HepG2 (cell line): ENCODE measurements at regions not wholly inside any gene's neighbourhood (a gene's known extent, or its start where the extent isn't known, plus 50 kb on each side); places are given as distances from the start of the nearest gene placed in this dataset.

ENCODE experiments used
- ATAC-seq: fragments of 200-7000 bp; cut with Tn5 transposase; 3 replicates; pipeline ENCODE4 v1.9.1; 2020; ENCODE audit warnings: mild to moderate bottlenecking, moderate library complexity
- BruUV-seq: library from RNA; stranded (reverse); fragments of 400-500 nt; replicated peaks from 2 replicates; lab custom pipeline; 2021; lab: Mats Ljungman, UMichigan
- CTCF ChIA-PET: fragments of 300-600 bp; formaldehyde crosslinking; extraction: SDS; loops from one replicate; lab custom pipeline; 2021; ENCODE audit warnings: low total read pairs, inconsistent platforms, low intra/inter-chr PET ratio; lab: Yijun Ruan, JAX
- POLR2A ChIA-PET: fragments of 350-600 bp; sonication (Branson Sonifier 250); formaldehyde crosslinking; loops from one replicate; lab custom pipeline; 2020; ENCODE audit warnings: antibody characterized with exemption, inconsistent platforms; lab: Yijun Ruan, JAX
- DNase-seq: peaks from one replicate; pipeline ENCODE4 v3.0.0-alpha.2; 2015; ENCODE audit warnings: low spot score
- FAIRE-seq: peaks from 3 replicates; lab custom pipeline; 2011; peaks lifted over from hg19 to GRCh38; lab: Jason Lieb, UNC
- H2AFZ ChIP-seq: one replicate; pipeline ENCODE4 v1.6.1; 2011; ENCODE audit warnings: low read length, inconsistent platforms
- H3K27ac ChIP-seq: fragments of 300-600 bp; 3 replicates; pipeline ENCODE4 v1.8.0; 2011; ENCODE audit warnings: mixed run types, mild to moderate bottlenecking, mixed read lengths, low read length, inconsistent platforms; ENCODE audit not compliant: insufficient read depth; ENCODE audit errors: extremely low read length
- H3K27me3 ChIP-seq, 2 experiments: fragments of 200-600 bp in 1 of 2; 2 replicates in 1 of 2; 3 replicates in 1 of 2; pipeline versions ENCODE4 v1.6.0 to v1.8.0; 2011; ENCODE audit warnings: low read length in 2 of 2, mild to moderate bottlenecking in 2 of 2, moderate library complexity in 2 of 2, inconsistent platforms in 1 of 2; ENCODE audit not compliant: insufficient read depth in 2 of 2, control insufficient read depth in 1 of 2
- H3K36me3 ChIP-seq, 2 experiments: fragments of 200-600 bp in 1 of 2; replicated peaks in 1 of 2; 2 replicates in 1 of 2; 3 replicates in 1 of 2; pipeline versions ENCODE4 v1.5.1 to v1.8.0; 2011; ENCODE audit warnings: low read length in 2 of 2, inconsistent platforms in 1 of 2; ENCODE audit not compliant: insufficient read depth in 2 of 2, control insufficient read depth in 1 of 2
- H3K4me1 ChIP-seq: 2 replicates; pipeline ENCODE4 v1.5.1; 2012; ENCODE audit warnings: low read length, inconsistent platforms; ENCODE audit not compliant: insufficient read depth
- H3K4me2 ChIP-seq: 2 replicates; pipeline ENCODE4 v1.6.0; 2011; ENCODE audit warnings: low read depth, low read length, inconsistent platforms
- H3K4me3 ChIP-seq, 3 experiments: fragments of 200-600 bp in 1 of 3; sonication (generic), shearing (Covaris generic) in 1 of 3; replicated peaks in 1 of 3; 2 replicates each; pipeline ENCODE4 v1.5.1; 2011 to 2016; ENCODE audit warnings: low read length in 3 of 3, inconsistent platforms in 2 of 3, low read depth in 2 of 3, mild to moderate bottlenecking in 2 of 3, control low read depth in 1 of 3, mixed read lengths in 1 of 3; ENCODE audit not compliant: insufficient read depth in 1 of 3
- H3K79me2 ChIP-seq: one replicate; pipeline ENCODE4 v1.6.1; 2011; ENCODE audit warnings: low read length, inconsistent platforms; ENCODE audit not compliant: insufficient read depth
- H3K9ac ChIP-seq: 2 replicates; pipeline ENCODE4 v1.6.0; 2011; ENCODE audit warnings: mild to moderate bottlenecking, low read depth, low read length, inconsistent platforms; ENCODE audit not compliant: insufficient read depth
- H3K9me3 ChIP-seq: 2 replicates; pipeline ENCODE4 v1.5.1; 2012; ENCODE audit warnings: mild to moderate bottlenecking, low read length
- H4K20me1 ChIP-seq: 2 replicates; pipeline ENCODE4 v1.6.0; 2011; ENCODE audit warnings: inconsistent platforms, mild to moderate bottlenecking, low read length, moderate library complexity; ENCODE audit not compliant: insufficient read depth
- ASH2L ChIP-seq: fragments of 300-600, 200-600 bp; sonication (generic); IDR thresholded peaks from 2 replicates; pipeline ENCODE4 v1.7.0; 2017; ENCODE audit warnings: low read depth, mild to moderate bottlenecking, moderate library complexity, mixed read lengths, low read length; ENCODE audit not compliant: insufficient read length
- FOXA1 ChIP-seq, 2 experiments: fragments of 450-650 bp in 1 of 2; sonication (generic) in 1 of 2; formaldehyde crosslinking in 1 of 2; IDR thresholded peaks; 2 replicates each; pipeline versions ENCODE4 v1.4.0 to v1.6.1; 2016 to 2020; ENCODE audit warnings: missing genetic modification reagents in 1 of 2
- GMEB2 ChIP-seq: IDR thresholded peaks from 2 replicates; pipeline ENCODE4 v1.6.1; 2016; ENCODE audit warnings: missing biosample characterization, missing genetic modification reagents, low read depth
- HMGXB4 ChIP-seq, 2 experiments: sonication (generic) in 1 of 2; formaldehyde crosslinking in 1 of 2; IDR thresholded peaks; 2 replicates each; pipeline versions ENCODE4 v1.4.0 to v1.6.1; 2018 to 2020; ENCODE audit warnings: missing genetic modification reagents in 2 of 2, borderline replicate concordance in 1 of 2, low read depth in 1 of 2, mild to moderate bottlenecking in 1 of 2, missing biosample characterization in 1 of 2
- MAFK ChIP-seq, 2 experiments: IDR thresholded peaks in 1 of 2; conservative IDR thresholded peaks in 1 of 2; 2 replicates each; pipeline ENCODE4 v1.6.1; 2011; ENCODE audit warnings: improper control_type of control experiment in 2 of 2, low read length in 2 of 2
- MXD1 ChIP-seq: sonication (generic); formaldehyde crosslinking; IDR thresholded peaks from 2 replicates; pipeline ENCODE4 v1.4.0; 2020; ENCODE audit warnings: mild to moderate bottlenecking, missing genetic modification reagents
- SOX13 ChIP-seq, 3 experiments: fragments of 450-650 bp in 1 of 3; sonication (generic) in 1 of 3; formaldehyde crosslinking in 1 of 3; IDR thresholded peaks in 2 of 3; conservative IDR thresholded peaks in 1 of 3; 2 replicates each; pipeline versions ENCODE4 v1.5.0 to v1.6.1; 2016 to 2020; ENCODE audit warnings: antibody characterized with exemption in 1 of 3, mild to moderate bottlenecking in 1 of 3, missing compliant biosample characterization in 1 of 3, missing genetic modification reagents in 1 of 3, moderate library complexity in 1 of 3
- THAP11 ChIP-seq: IDR thresholded peaks from 2 replicates; pipeline ENCODE4 v1.6.1; 2016; ENCODE audit warnings: missing biosample characterization, missing genetic modification reagents
- ZNF317 ChIP-seq: sonication (generic); formaldehyde crosslinking; IDR thresholded peaks from 2 replicates; pipeline ENCODE4 v1.5.0; 2020; ENCODE audit warnings: mild to moderate bottlenecking, missing genetic modification reagents
- ZNF777 ChIP-seq: sonication (generic); formaldehyde crosslinking; IDR thresholded peaks from 2 replicates; pipeline ENCODE4 v1.4.0; 2020; ENCODE audit warnings: missing genetic modification reagents
- ZNF792 ChIP-seq: IDR thresholded peaks from 2 replicates; pipeline ENCODE4 v1.6.1; 2016
- WGBS: methylation state at CpG from one replicate; pipeline ENCODE4 v1.1.6; 2017; ENCODE audit warnings: low lambda C conversion rate; 5-methylcytosine and 5-hydroxymethylcytosine counted together
- in situ Hi-C: cut with HindIII; loops from 2 replicates; pipeline ENCODE4 v1.10.0; 2017; ENCODE audit warnings: low pct_unique_long_range_greater_than_20kb; ENCODE audit not compliant: extremely low pct_ligation_motif_present
- intact Hi-C: fragments of 100-400 bp; cut with micrococcal nuclease; formaldehyde crosslinking; loops from one replicate; pipeline ENCODE4 v1.10.0; 2022; ENCODE audit not compliant: unreplicated experiment

GRCh38 chr13:29906432-29907011, 56.1 kb upstream of the UBL3 start:
- no TSS peak for BruUV-seq
- TF ChIP-seq MAFK (conservative IDR thresholded peaks at IDR 0.05 in 1 of 2, IDR thresholded peaks at IDR 0.05 in 1 of 2; ENCODE audit: low read length in 2 of 2): peak; percentile 51 to 67; a peak in 3 of 4 replicates
- no peak for TF ChIP-seq HMGXB4 (CRISPR knock-in tag; IDR thresholded peaks at IDR 0.05; ENCODE audit: borderline replicate concordance in 1 of 2, low read depth in 1 of 2)
- H3K4me3 ChIP-seq: no peak overlapping the region
- ATAC-seq (no peak), DNase-seq (no peak), FAIRE-seq (no peak)
- ChIA-PET CTCF (no interaction called here), POLR2A (interaction anchor here (1.1 kb wide), 1 partner anchor 17 kb away, joined by 3 read pairs; no protein-coding TSS in a partner anchor)
- H4K20me1 ChIP-seq: no peaks in the 10 kb centered on the region
- H3K9ac ChIP-seq: no peak overlapping the region
- WGBS: 47% methylated on average over 6 of the region's 6 CpGs
- H3K4me2 ChIP-seq: no peak overlapping the region
- no peaks in the 10 kb centered on the region for H3K79me2 ChIP-seq
- in situ Hi-C loops: no loop called here
- H3K9me3 ChIP-seq: no peaks in the 10 kb centered on the region
- H2AFZ ChIP-seq: no peak overlapping the region
- intact Hi-C loops: no loop called here
- no peak overlapping the region for H3K27ac ChIP-seq
- H3K27me3 ChIP-seq: no peaks in the 10 kb centered on the region
- no peaks in the 10 kb centered on the region for H3K36me3 ChIP-seq
- H3K4me1 ChIP-seq: peaks cover 6% of the 10 kb centered on the region

GRCh38 chr13:29905845-29906244, 55.4 kb upstream of the UBL3 start:
- no TSS peak for BruUV-seq
- no peaks in the 10 kb centered on the region for H3K36me3 ChIP-seq
- no peaks in the 10 kb centered on the region for H4K20me1 ChIP-seq
- no peak overlapping the region for H3K9ac ChIP-seq
- H2AFZ ChIP-seq: no peak overlapping the region
- peaks cover 6% of the 10 kb centered on the region for H3K4me1 ChIP-seq
- H3K27ac ChIP-seq: no peak overlapping the region
- ChIA-PET CTCF (no interaction called here), POLR2A (interaction anchor here (1.1 kb wide), 1 partner anchor 18 kb away, joined by 3 read pairs; no protein-coding TSS in a partner anchor)
- 30% methylated on average over 3 of the region's 3 CpGs for WGBS
- H3K27me3 ChIP-seq: no peaks in the 10 kb centered on the region
- no peaks in the 10 kb centered on the region for H3K79me2 ChIP-seq
- intact Hi-C loops: no loop called here
- peak; percentile 71 for ATAC-seq
- in situ Hi-C loops: no loop called here
- FAIRE-seq: no peak
- no peak overlapping the region for H3K4me2 ChIP-seq
- H3K4me3 ChIP-seq: no peak overlapping the region
- no peaks in the 10 kb centered on the region for H3K9me3 ChIP-seq
- DNase-seq: peak; percentile 24
- no peak for TF ChIP-seq FOXA1 (IDR thresholded peaks at IDR 0.05)
- TF ChIP-seq FOXA1 (CRISPR knock-in tag; IDR thresholded peaks at IDR 0.05): peak; percentile 39; the same call in 1 of the 2 replicates
- no peak for TF ChIP-seq SOX13 (IDR thresholded peaks at IDR 0.05)
- no peak for TF ChIP-seq SOX13 (CRISPR knock-in tag; conservative IDR thresholded peaks at IDR 0.05 in 1 of 2, IDR thresholded peaks at IDR 0.05 in 1 of 2)
- TF ChIP-seq ZNF792: no peak
- 0 out of 2 replicates have a peak, but pooled peaks have one; percentile 27 for TF ChIP-seq THAP11
- TF ChIP-seq ASH2L: no peak
- TF ChIP-seq MXD1 (CRISPR knock-in tag): no peak
- TF ChIP-seq GMEB2 (CRISPR knock-in tag): no peak
- TF ChIP-seq ZNF317 (CRISPR knock-in tag): no peak
- no peak for TF ChIP-seq ZNF777 (CRISPR knock-in tag)
